ENCODE measurements at regions not wholly inside any gene's neighbourhood (a gene's known extent, or its start where the extent isn't known, plus 50 kb on each side); places are given as distances from the start of the nearest gene placed in this dataset.

- no peak for TF ChIP-seq CTCF (IDR thresholded peaks at IDR 0.05; ENCODE audit: low read depth, low read length)
- no peak for TF ChIP-seq EZH2phosphoT487 (IDR thresholded peaks at IDR 0.05; ENCODE audit: low read depth)
Observed at GRCh38 chr5:144742361-144742760, 571.7 kb downstream of the KCTD16 start.
